ENCODE measurements at regions not wholly inside any gene's neighbourhood (a gene's known extent, or its start where the extent isn't known, plus 50 kb on each side); places are given as distances from the start of the nearest gene placed in this dataset.

GRCh38 chr2:235366390-235366789 lies 127.5 kb upstream of the AGAP1 start:
- TF ChIP-seq CTCF (IDR thresholded peaks at IDR 0.05): no peak
- TF ChIP-seq REST (IDR thresholded peaks at IDR 0.05; ENCODE audit: insufficient read depth in 1 of 2, low read depth in 2 of 2, low read length in 1 of 2): no peak
- TF ChIP-seq POLR2AphosphoS5 (IDR thresholded peaks at IDR 0.05; ENCODE audit: low read depth, low read length): no peak
- TF ChIP-seq TCF7L2 (IDR thresholded peaks at IDR 0.05; ENCODE audit: low read depth, low read length): no peak
- no peak for TF ChIP-seq SIN3A (IDR thresholded peaks at IDR 0.05; ENCODE audit: borderline replicate concordance, insufficient read depth, low read depth, low read length)
